ENCODE measurements at regions not wholly inside any gene's neighbourhood (a gene's known extent, or its start where the extent isn't known, plus 50 kb on each side); places are given as distances from the start of the nearest gene placed in this dataset.

- no peaks in the 10 kb centered on the region for H3K36me3 ChIP-seq
- intact Hi-C loops (cut with DNase I; ENCODE audit: low total_unique reads) = no loop called here
- in situ Hi-C loops (cut with MboI; ENCODE audit: low sequenced_read_pairs in 4 of 4) = loop anchor here in 1 of 4 donors (25.0 kb wide), 1 partner anchor 196 kb away; no protein-coding TSS in a partner anchor
- ATAC-seq = no peak
- no peaks in the 10 kb centered on the region for H3K27me3 ChIP-seq
- H3K4me3 ChIP-seq = no peak overlapping the region
- DNase-seq = no peak
- no peaks in the 10 kb centered on the region for H3K9me3 ChIP-seq
- H3K4me1 ChIP-seq = no peaks in the 10 kb centered on the region
- TF ChIP-seq POLR2A (IDR thresholded peaks at IDR 0.05) (no peak), CTCF (IDR thresholded peaks at IDR 0.05 in 4 of 5, conservative IDR thresholded peaks at IDR 0.05 in 1 of 5) (no peak)
- no peak overlapping the region for H3K27ac ChIP-seq
Observed at GRCh38 chr11:129308241-129308865, 67.3 kb upstream of the BARX2 start.

- TF ChIP-seq CTCF (IDR thresholded peaks at IDR 0.05 in 4 of 5, conservative IDR thresholded peaks at IDR 0.05 in 1 of 5) = no peak
- TF ChIP-seq POLR2A (IDR thresholded peaks at IDR 0.05) = no peak
- Histone ChIP-seq H3K27ac (no peak overlapping the region), H3K4me3 (no peak overlapping the region), H3K4me1 (no peaks in the 10 kb centered on the region), H3K36me3 (no peaks in the 10 kb centered on the region), H3K9me3 (no peaks in the 10 kb centered on the region), H3K27me3 (no peaks in the 10 kb centered on the region)
- ATAC-seq = no peak
- in situ Hi-C loops (cut with MboI; ENCODE audit: low sequenced_read_pairs in 4 of 4) = loop anchor here in 1 of 4 donors (25.0 kb wide), 1 partner anchor 195 kb away; no protein-coding TSS in a partner anchor
- DNase-seq = no peak
- intact Hi-C loops (cut with DNase I; ENCODE audit: low total_unique reads) = no loop called here
Observed at GRCh38 chr11:129307162-129307561, 68.5 kb upstream of the BARX2 start.

- Histone ChIP-seq H3K27ac (no peak overlapping the region), H3K4me3 (no peak overlapping the region), H3K36me3 (no peaks in the 10 kb centered on the region), H3K27me3 (no peaks in the 10 kb centered on the region), H3K9me3 (no peaks in the 10 kb centered on the region), H3K4me1 (no peaks in the 10 kb centered on the region)
- TF ChIP-seq POLR2A (IDR thresholded peaks at IDR 0.05) (no peak), CTCF (IDR thresholded peaks at IDR 0.05 in 4 of 5, conservative IDR thresholded peaks at IDR 0.05 in 1 of 5) (no peak)
- in situ Hi-C loops (cut with MboI; ENCODE audit: low sequenced_read_pairs in 4 of 4) (loop anchor here in 1 of 4 donors (25.0 kb wide), 1 partner anchor 190 kb away; no protein-coding TSS in a partner anchor), intact Hi-C loops (cut with DNase I; ENCODE audit: low total_unique reads) (no loop called here)
- ATAC-seq (no peak), DNase-seq (no peak)
Observed at GRCh38 chr11:129302386-129303101, 73.1 kb upstream of the BARX2 start.

- H3K4me1 ChIP-seq = no peaks in the 10 kb centered on the region
- H3K27ac ChIP-seq = no peak overlapping the region
- H3K9me3 ChIP-seq = no peaks in the 10 kb centered on the region
- no peaks in the 10 kb centered on the region for H3K27me3 ChIP-seq
- H3K4me3 ChIP-seq = no peak overlapping the region
- intact Hi-C loops (cut with DNase I; ENCODE audit: low total_unique reads) (no loop called here), in situ Hi-C loops (cut with MboI; ENCODE audit: low sequenced_read_pairs in 4 of 4) (loop anchor here in 1 of 4 donors (25.0 kb wide), 1 partner anchor 188 kb away; no protein-coding TSS in a partner anchor)
- H3K36me3 ChIP-seq = no peaks in the 10 kb centered on the region
- ATAC-seq (no peak), DNase-seq (no peak)
- TF ChIP-seq CTCF (IDR thresholded peaks at IDR 0.05 in 4 of 5, conservative IDR thresholded peaks at IDR 0.05 in 1 of 5) (no peak), POLR2A (IDR thresholded peaks at IDR 0.05) (no peak)
Observed at GRCh38 chr11:129300099-129300498, 75.5 kb upstream of the BARX2 start.

Data from gastrocnemius medialis (tissue), 4 donors.